MCF 10A (cell line): ENCODE measurements at regions not wholly inside any gene's neighbourhood (a gene's known extent, or its start where the extent isn't known, plus 50 kb on each side); places are given as distances from the start of the nearest gene placed in this dataset.

Experiments used
- BruUV-seq: library from RNA; stranded (reverse); fragments of 400-500 nt; replicated peaks from 2 replicates; lab custom pipeline; 2021; lab: Mats Ljungman, UMichigan
- CTCF ChIA-PET: fragments of 300-600 bp; sonication (Branson Sonifier 250); formaldehyde crosslinking; extraction: SDS; loops from one replicate; lab custom pipeline; 2021; ENCODE audit warnings: antibody characterized with exemption, inconsistent platforms; lab: Yijun Ruan, JAX
- POLR2A ChIA-PET: fragments of 300-600, 350-650 bp; sonication (Branson Sonifier 250); formaldehyde crosslinking; extraction: SDS; loops from one replicate; lab custom pipeline; 2020; ENCODE audit warnings: antibody characterized with exemption, inconsistent platforms; lab: Yijun Ruan, JAX
- DNase-seq: peaks from one replicate; pipeline ENCODE4 v3.0.0-alpha.2; 2018; ENCODE audit not compliant: unreplicated experiment
- H3K27ac Mint-ChIP-seq: one replicate; pipeline ENCODE4 v1.8.0; 2022; ENCODE audit warnings: mild to moderate bottlenecking, low read depth, mixed read lengths; ENCODE audit not compliant: unreplicated experiment
- H3K27me3 Mint-ChIP-seq: one replicate; pipeline ENCODE4 v1.8.0; 2022; ENCODE audit warnings: mixed read lengths; ENCODE audit not compliant: insufficient read depth, unreplicated experiment
- H3K36me3 Mint-ChIP-seq: one replicate; pipeline ENCODE4 v1.8.0; 2022; ENCODE audit warnings: mild to moderate bottlenecking, moderate library complexity, mixed read lengths; ENCODE audit not compliant: insufficient read depth, unreplicated experiment
- H3K4me1 Mint-ChIP-seq: one replicate; pipeline ENCODE4 v1.8.0; 2022; ENCODE audit warnings: mixed read lengths; ENCODE audit not compliant: insufficient read depth, unreplicated experiment
- H3K4me3 Mint-ChIP-seq: one replicate; pipeline ENCODE4 v1.8.0; 2022; ENCODE audit warnings: mild to moderate bottlenecking, moderate library complexity, mixed read lengths; ENCODE audit not compliant: unreplicated experiment
- H3K9me3 Mint-ChIP-seq: one replicate; pipeline ENCODE4 v1.8.0; 2022; ENCODE audit warnings: mixed read lengths; ENCODE audit not compliant: unreplicated experiment
- intact Hi-C: fragments of 100-400 bp; cut with micrococcal nuclease; formaldehyde crosslinking; loops from 2 replicates; pipeline ENCODE4 v1.14.1; 2022
- TF ChIP-seq, protein P1 (sequence below): fragments of 200-600 bp; IDR thresholded peaks from one replicate; pipeline ENCODE4 v1.8.0; 2022; ENCODE audit warnings: antibody characterized with exemption, mild to moderate bottlenecking; ENCODE audit not compliant: unreplicated experiment

GRCh38 chr12:111218499-111218898, 150.4 kb downstream of the PHETA1 start:
- intact Hi-C loops = no loop called here
- BruUV-seq = no TSS peak
- Mint-ChIP-seq H3K27me3 (peaks cover 55% of the 10 kb centered on the region), H3K36me3 (no peaks in the 10 kb centered on the region), H3K4me1 (no peaks in the 10 kb centered on the region), H3K27ac (no peak overlapping the region), H3K9me3 (no peaks in the 10 kb centered on the region), H3K4me3 (no peak overlapping the region)
- ChIA-PET POLR2A (no interaction called here), CTCF (no interaction called here)
- no peak for DNase-seq
- TF ChIP-seq, protein P1, sequence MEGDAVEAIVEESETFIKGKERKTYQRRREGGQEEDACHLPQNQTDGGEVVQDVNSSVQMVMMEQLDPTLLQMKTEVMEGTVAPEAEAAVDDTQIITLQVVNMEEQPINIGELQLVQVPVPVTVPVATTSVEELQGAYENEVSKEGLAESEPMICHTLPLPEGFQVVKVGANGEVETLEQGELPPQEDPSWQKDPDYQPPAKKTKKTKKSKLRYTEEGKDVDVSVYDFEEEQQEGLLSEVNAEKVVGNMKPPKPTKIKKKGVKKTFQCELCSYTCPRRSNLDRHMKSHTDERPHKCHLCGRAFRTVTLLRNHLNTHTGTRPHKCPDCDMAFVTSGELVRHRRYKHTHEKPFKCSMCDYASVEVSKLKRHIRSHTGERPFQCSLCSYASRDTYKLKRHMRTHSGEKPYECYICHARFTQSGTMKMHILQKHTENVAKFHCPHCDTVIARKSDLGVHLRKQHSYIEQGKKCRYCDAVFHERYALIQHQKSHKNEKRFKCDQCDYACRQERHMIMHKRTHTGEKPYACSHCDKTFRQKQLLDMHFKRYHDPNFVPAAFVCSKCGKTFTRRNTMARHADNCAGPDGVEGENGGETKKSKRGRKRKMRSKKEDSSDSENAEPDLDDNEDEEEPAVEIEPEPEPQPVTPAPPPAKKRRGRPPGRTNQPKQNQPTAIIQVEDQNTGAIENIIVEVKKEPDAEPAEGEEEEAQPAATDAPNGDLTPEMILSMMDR = no peak

DNA sequence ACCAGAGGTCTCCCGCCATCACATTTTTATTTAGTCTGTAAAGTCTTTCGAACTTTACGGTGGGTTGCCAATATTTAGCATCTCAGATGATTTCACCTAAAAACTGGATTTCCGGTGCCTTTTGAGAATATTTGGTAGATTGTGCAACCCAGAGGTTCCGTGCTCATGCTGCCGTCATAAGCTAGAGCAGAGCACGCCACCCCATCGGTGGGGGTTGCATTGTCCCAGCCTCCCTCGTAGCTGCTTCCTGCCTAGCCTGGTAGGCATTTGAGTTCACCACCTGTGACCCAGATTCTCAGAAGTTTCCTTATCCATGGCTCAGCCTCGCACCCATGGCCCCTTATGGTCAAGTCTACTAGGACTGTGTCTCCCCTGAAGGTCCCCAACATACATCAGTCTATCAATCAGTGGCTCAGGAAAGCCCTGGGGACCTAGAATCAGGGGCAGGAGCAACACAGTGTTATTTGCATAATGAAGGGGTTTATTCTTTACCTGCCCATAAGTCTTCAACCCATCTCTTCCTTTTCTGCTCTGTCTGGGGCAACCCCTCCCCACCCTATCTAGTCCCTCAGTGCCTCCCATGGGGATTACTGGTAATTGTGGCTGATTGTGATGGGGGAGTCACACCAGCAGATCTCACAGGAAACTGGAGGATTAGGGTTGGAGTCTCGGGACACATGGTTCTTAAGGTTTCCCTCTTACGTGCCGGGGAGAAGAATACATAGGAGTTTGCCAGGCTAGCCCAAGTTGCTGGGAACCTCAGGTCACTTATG, 152.3 kb downstream of the PHETA1 start:
- H3K36me3 Mint-ChIP-seq = no peaks in the 10 kb centered on the region
- ChIA-PET CTCF (interaction anchor here (0.6 kb wide), 1 partner anchor 1062 kb away, joined by 3 read pairs; no protein-coding TSS in a partner anchor), POLR2A (no interaction called here)
- intact Hi-C loops = no loop called here
- BruUV-seq = no TSS peak
- H3K4me3 Mint-ChIP-seq = no peak overlapping the region
- TF ChIP-seq, protein P1 = no peak
- H3K4me1 Mint-ChIP-seq = no peaks in the 10 kb centered on the region
- no peaks in the 10 kb centered on the region for H3K9me3 Mint-ChIP-seq
- no peak overlapping the region for H3K27ac Mint-ChIP-seq
- DNase-seq = no peak
- peaks cover 71% of the 10 kb centered on the region for H3K27me3 Mint-ChIP-seq

DNA sequence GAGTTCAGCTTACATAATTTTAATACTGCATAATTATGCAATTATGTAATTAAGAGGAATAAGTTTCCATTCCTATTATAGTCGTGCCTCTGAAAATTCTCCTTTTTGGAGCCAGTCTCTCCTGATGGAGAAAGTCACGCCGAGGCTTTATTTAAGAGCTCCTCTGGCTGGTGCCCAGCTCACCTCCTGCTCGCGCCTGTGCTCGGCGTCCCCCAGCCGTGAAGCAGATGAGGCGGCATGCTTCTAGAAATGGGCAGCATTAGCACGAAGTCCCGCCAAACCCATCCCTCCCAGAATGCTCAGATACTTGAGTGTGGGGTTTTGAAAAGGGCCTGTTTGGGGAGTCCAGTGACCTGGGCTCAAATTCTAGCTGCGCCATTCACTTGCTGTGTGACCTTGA, 153.0 kb downstream of the PHETA1 start:
- H3K27ac Mint-ChIP-seq = no peak overlapping the region
- H3K9me3 Mint-ChIP-seq = no peaks in the 10 kb centered on the region
- H3K27me3 Mint-ChIP-seq = peaks cover 78% of the 10 kb centered on the region
- no peak overlapping the region for H3K4me3 Mint-ChIP-seq
- TF ChIP-seq, protein P1 = no peak
- intact Hi-C loops = no loop called here
- POLR2A ChIA-PET = no interaction called here
- BruUV-seq = no TSS peak
- H3K36me3 Mint-ChIP-seq = no peaks in the 10 kb centered on the region
- CTCF ChIA-PET = interaction anchor here (0.6 kb wide), 1 partner anchor 1062 kb away, joined by 3 read pairs; no protein-coding TSS in a partner anchor
- no peak for DNase-seq
- no peaks in the 10 kb centered on the region for H3K4me1 Mint-ChIP-seq

- Mint-ChIP-seq H3K36me3 (no peaks in the 10 kb centered on the region), H3K9me3 (no peaks in the 10 kb centered on the region), H3K27ac (no peak overlapping the region), H3K4me3 (no peak overlapping the region), H3K4me1 (no peaks in the 10 kb centered on the region), H3K27me3 (peaks cover 80% of the 10 kb centered on the region)
- no TSS peak for BruUV-seq
- POLR2A ChIA-PET = no interaction called here
- TF ChIP-seq, protein P1 = no peak
- CTCF ChIA-PET = interaction anchor here (0.6 kb wide), 2 partner anchors 35 to 235 kb away, joined by 3 read pairs; no protein-coding TSS in a partner anchor
- intact Hi-C loops = no loop called here
- DNase-seq = no peak
Observed at GRCh38 chr12:111214401-111214800, 154.5 kb downstream of the PHETA1 start.
